HG03159 (cell line): ENCODE measurements at regions not wholly inside any gene's neighbourhood (a gene's known extent, or its start where the extent isn't known, plus 50 kb on each side); places are given as distances from the start of the nearest gene placed in this dataset.

Experiments
- ATAC-seq: cut with Tn5 transposase; IDR thresholded peaks from one replicate; pipeline ENCODE4 v1.9.1; 2021; ENCODE audit warnings: mild to moderate bottlenecking, moderate library complexity; ENCODE audit not compliant: unreplicated experiment

DNA sequence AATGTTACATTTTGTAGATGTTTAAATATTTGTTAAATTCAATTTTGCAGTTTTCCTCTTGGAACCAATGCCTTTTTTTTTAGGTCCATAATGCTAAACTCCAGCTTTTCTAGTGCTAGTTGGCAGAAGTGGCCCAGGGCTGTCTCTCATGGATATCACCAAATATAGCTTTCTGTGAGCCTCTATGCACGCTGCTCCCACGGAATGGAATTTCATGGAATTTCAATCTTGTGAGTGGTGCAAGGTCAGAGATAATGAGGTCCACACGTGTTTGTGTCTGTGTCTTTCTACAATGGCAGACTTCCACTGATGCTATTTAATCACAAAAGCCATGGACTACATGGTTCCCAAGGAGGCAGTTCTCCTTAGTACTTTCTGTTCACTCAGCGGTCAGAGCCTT lies 191.5 kb upstream of the PARD3B start:
- no peak for ATAC-seq

DNA sequence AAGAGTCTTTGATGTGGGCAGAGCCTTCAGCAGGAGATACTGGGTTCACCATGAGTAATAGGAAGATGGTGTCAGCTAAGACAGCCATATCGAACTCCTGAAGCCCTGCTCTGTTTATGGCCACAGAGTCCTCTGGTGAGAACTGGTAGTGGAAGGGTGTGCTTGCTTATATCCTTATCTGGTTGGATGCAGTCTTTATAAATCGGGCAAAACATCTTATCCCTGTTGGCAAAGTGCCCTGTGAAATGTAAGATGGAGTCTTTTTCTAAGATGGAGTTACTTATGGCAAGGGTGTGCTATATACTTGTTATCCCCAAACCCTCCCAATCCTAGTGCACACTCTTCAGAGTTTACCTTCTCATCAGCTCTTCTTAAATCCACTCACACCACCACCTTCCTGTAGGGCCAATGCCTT lies 190.8 kb upstream of the PARD3B start:
- ATAC-seq = no peak

DNA sequence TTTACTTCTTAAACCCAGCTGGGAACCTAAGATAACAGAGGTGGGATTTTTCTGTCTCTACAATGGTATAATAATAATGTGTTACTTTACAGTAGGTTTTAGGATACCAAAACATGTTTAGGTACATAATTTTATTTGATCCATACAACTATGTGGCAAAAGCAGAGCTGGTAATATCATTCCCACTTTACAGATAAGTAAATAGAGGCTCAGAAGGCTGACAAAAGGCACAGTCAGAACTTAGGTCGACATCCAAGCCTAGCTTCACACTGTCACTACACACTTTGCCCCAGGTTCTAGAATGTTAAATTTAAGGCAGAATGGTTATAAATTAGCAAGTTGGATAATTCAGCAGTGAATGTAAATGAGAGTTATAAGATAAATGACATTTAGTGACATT lies 189.6 kb upstream of the PARD3B start:
- no peak for ATAC-seq

DNA sequence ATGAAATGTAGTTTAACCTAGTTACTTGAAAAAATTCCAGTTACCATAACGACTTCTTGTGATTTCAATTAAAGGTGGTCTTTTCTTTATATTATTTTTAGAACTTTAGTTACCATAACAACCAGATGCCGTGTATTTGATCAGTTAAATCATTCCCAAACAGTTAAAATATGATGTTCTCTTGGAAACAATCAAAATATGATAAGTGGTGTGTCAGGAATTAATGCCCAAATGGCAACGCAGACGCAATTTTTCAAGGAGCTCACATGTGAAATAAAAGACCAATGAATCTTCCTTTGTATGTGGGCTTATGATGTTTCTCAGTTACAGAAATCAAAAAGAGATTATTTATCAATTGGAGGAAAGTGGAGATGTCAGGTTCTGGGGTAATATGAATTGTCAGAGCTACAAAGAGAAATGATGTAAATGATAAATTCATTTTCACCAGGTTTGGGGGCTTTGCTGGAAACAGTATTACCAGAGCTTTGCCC lies 189.1 kb upstream of the PARD3B start:
- ATAC-seq = no peak

DNA sequence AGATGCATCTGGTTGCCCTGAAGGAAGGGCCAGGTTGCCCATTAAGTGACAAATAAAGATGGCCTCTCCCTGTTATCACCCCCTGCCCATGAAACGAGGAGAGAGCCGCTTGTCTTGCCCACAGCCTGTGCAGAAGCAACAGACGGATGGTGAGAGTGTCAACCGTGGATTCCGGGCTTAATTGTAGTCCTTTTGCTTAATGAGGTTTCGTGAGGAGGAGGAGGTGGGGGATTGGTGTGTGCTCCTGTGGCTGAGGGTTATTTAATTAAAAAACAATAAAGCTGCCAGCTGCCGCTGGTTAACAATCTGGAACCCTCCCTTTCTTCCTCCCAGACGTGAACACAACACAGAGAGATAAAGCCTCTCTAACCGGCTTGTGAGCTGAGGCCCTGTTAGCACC lies 188.0 kb upstream of the PARD3B start:
- ATAC-seq = no peak

DNA sequence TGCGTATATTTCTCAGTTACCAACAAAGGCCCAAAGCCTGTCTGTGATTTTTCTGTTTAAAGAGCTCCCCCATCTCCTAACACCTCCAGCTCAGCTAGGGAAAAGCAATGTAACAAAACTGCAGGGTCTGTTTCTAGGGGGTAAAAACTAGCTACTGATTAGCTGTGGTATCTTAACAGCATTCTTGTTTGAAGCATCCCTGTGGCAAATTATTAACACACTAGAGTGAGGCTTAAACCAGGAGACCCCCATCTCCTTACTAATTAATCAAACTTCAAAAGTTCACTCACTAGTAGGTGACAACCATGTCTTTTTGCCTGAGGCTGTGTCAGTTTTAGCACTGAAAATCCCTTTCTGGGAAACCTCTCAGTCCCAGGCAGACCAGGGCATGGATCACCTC lies 186.2 kb upstream of the PARD3B start:
- ATAC-seq = no peak

DNA sequence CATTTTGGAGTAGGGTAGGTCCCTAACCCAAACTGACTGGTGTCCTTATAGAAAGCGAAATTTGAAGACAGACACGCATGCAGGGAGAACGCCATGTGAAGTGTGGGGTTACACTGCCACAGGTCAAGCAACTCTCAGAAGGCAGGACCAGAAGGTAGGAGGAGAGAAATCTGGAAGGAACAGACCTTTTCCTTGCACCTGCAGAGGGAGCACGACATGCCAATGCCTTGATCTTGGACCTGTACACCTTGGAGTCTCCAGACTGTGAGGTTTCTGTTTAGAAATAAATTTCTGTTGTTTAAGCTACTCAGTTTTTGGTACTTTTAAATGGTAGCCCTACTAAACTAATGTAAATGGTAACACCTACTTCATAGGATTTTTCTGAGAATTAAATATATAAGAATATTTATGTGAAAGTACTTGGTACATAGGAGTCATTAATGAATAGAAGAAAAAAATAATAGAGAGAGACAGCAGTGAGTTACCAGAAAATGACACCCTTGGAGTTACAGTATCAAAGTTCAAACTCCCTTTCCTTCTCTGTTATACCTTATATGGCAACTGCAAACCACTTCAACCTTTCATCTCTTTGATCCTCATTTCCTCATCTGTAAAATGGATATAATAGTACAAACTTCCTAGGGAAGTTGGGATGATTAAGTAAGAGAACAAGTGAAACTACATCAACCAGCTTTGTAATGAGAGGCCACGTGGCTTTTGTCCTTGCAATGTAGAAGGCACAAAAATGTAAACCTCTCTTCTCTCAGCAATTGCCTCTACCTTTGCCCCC lies 184.9 kb upstream of the PARD3B start:
- no peak for ATAC-seq

DNA sequence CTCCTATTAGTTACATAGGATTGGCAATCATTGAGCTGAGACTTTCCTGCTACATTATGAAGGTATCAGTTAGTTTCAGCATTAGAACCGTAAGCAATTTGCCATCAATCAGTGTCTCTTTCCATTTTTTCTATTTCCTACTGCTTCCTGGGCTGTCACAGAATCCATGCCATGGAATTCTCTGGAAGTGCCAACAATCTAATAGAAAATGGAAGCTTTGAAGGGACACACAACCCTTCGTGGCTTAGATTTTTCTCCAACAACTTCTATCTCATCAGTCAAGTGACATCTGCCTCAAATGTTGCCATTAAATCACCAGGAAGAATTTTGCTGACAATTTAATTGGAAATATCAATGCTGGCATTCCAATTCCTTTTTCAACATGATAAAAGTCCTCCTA lies 183.5 kb upstream of the PARD3B start:
- ATAC-seq = no peak

DNA sequence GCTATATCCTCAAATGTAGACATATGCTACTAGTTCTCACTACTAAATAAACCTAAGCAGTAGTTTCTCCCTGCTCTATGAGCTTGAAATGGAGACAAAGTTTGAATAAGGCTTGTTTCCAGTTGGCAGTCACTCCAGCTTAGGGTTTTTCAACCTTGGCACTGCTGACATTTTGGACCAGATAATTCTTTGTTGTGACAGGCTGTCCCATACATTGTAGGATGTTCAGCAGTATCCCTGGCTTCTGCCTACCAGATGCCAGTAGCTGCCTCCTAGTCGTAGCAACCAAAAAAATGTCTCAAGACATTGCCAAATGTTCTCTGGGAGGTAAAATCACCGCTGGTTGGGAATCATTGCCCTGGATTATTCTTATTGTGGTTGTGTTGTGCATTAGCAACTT lies 182.7 kb upstream of the PARD3B start:
- ATAC-seq = no peak

DNA sequence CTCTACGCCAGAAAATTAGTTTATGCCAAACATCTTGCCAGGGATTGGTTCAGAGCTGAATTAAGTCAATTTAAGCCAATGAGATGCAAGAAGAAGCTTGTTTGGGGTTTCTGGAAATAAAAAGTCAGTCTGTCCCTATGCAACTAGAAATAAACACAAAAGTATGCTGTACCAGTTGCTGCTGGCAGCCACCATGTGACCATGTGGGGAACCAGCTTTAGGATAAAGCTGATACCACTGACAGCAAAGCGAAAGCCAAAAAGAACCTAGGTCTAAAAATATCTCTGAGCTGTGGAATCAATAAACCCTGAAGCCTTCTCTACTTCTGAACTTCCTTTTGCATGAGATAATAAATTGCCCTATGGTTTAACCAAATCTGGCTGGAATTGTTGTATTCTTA lies 181.8 kb upstream of the PARD3B start:
- ATAC-seq = no peak

DNA sequence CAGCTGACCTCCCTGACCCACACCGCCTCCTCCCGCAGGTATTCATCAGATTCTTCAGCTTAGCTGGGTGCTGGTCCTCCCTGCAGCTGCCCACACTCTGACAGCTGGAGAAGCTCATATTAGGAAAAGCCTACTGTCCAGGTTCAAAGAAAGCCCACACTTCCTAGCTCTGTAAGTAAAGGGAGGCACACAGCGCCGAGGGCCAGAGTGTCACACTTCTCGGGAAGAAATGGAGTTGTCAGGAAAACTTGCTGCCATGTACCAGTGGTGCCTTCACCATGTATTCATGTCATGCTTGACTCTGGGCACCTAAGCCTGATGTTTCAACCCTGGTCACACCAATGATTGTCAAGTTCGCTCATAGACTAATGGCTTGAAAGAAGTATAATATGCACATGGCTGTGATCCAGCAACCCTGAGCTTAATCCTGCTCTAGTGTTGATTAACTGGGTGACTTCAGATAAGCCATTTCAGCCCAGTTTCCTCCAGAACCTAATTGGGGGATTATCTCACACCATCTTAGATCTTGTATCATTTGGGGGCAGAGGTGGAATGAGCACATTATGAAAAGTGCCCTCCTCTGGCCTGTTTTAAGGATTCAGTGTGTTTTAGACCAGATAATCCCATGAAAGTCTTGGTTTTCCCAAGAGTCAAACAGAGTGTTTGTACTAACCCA lies 180.3 kb upstream of the PARD3B start:
- ATAC-seq = no peak

DNA sequence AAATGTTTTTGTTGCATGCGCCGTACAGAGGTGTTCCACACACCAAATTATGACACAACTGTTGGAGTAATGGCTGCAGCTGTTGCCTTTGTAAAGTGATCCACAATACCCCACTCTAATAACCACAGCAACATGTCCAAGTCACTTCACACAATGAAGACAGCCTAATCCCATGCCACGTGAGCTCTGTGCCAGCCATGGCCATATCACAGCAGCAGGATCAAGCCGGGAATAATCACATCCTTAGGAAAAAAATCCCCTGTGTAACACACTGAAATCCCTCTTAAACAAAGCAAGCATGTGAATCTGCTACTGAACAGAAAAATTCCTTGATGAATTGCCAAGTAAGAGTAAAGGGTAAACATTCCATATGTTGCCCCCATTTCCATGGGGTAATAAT lies 179.5 kb upstream of the PARD3B start:
- ATAC-seq = no peak

DNA sequence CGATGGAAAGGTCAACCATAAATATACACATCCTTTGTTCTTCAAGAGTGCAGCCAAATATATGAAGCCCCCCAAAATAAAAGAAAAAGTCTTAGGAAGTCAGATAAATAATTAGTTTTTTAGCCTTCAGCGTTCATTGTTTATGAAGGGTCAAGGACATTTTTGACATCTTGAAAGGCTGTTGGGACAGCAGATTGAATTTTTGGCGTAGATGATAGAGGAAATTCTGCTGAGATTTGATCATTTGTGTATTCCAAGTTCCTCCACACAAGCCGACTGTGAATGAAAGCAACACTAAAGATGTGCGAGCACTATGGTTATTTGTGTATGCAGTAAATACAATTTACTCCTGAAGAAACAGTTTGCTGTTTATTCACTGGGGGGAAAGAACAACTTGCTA lies 177.8 kb upstream of the PARD3B start:
- ATAC-seq = no peak

DNA sequence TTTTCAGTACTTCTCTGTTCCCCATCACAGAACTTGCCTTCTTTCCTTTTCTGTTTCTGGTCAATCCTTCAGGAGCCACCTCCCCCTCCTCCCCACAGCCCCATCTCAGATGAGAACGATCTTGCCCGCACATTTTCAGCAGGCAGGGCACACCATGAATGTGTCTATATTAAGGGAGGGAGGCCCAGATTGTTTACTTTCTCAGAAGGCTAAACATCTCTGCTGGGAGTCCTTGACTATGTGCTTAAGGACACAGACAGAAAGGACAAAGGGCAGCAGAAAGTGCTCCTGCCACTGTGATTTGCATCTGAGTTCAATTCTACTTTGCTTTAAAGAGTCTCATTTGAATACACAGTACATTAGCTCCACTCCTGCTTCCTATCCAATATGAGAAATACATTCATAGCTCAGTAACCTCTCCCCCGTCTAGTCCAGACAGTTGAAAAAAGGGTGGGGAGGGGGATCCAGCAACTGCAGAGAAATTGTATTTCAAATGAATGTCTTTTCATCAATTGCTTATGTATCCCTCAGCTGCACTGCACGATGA lies 175.0 kb upstream of the PARD3B start:
- ATAC-seq = no peak

DNA sequence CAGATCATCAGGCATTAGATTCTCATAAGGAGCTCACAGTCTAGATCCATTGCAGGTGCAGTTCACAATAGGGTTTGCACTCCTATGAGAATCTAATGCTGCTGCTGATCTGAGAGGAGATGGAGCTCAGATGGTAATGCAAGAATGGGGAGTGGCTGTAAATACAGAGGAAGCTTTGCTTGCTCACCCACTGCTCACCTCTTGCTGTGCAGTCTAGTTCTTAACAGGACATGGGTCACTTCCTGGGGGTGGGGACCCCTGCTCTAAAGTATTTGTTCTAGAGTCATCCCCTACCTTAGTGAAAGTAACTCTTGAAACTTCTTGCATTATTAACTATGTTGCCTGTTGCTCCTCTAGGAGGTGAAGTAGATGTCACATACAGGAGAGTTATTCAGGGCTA lies 171.3 kb upstream of the PARD3B start:
- ATAC-seq = no peak

DNA sequence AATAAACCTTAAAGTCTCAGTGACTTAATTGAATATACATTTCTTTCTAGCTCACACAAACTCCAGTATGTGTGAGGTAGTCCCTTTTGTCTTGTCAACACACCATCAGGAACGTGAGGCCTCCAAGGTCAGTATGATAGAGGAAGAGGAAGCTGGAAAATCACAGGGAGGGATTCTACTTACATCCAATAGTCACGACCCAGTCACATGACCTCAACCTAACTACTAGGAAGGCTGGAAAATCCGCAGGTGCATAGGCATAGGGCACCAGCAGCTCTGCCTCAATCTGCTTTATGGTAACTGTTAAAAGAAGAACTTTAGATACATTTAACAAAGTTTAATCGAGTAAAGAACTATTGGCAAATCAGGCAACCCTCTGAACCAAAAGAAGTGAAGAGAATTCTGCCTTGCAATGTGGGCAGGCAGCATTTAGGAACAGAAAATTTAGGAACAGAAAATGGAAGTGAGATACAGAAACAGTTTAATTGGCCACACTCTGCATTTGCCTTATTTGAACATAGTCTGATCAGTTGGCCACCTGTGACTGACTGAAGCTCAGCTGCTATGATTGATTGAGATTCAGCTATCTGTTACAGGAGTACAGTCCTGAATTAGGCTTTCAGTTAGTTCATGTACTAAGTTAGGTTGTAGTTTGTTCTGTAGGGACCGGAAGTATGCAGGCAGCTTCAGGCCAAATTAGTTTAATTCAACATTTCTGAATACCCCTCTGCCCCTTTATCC lies 165.0 kb upstream of the PARD3B start:
- ATAC-seq = no peak

DNA sequence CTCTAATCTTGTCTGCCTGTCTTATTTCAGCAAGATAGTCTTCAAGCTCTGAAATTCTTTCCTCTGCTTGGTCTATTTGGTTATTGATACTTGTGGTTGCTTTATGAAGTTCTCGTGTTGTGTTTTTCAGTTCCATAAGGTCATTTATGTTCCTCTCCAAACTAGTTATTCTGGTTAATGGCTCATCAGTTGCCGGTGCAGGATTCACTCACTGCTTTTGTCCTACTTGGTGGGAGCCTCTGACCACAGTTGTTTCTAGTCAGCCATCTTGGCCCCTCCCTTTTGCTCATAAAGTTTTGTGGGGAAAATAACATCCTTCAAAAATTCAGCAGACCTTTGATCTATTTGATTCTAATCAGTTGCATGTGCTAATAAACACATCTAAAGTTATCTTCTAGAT lies 158.6 kb upstream of the PARD3B start:
- no peak for ATAC-seq

DNA sequence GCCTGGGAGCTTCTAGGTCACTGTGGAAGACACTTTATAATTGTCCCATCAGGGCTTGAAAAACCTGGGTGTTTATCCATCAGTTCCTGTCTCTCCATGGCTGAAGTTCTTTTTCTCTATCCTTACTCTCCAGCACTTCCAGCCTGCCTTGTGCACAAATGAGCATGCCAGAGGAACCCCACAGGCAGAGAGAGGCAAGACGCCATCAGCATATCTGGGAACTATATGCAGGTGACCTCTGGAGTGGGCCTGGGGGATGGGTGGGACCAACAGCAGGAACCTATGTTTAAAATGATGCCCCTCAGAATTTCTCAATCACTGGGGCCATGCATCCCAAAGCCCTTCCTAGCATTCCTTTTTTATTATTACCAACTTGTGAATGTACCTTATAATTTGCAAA lies 156.2 kb upstream of the PARD3B start:
- no peak for ATAC-seq

DNA sequence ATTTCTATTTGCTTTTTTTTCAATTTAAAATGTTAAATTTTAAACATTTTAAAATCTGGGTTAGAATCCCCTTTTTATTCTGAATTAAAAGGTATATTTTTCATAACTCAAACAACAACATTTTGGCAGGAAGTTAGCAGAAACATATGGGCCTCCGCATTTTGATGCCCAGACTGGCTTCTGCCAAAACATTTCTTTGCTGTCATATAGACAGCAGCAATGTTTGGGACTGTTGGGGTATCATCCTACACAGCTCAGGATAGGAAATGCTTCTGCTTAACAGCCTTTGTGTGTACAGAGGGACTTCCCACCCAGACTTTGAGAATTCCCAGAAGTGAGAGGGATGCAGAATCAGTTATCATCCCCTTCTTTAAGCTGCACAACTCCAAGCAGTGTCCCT lies 155.4 kb upstream of the PARD3B start:
- no peak for ATAC-seq

DNA sequence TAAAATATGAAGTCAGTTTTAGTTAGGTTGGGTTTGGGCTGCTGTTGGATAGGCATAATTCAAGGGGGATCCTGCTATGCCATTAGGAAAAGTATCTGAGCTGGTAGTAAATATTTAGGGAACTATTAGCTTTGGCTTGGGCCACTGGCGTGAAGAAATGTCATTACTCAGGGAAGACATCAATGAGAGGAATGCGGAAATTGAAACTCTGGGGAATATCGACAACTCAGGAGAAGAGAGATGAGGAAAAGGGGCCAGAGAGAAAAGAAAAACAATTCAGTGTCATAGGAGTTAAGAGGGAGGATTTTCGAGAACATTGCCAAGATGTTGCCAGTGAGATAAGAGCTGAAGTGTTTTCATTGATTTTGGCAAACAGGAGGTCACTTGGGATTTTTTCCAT lies 149.7 kb upstream of the PARD3B start:
- ATAC-seq = no peak

DNA sequence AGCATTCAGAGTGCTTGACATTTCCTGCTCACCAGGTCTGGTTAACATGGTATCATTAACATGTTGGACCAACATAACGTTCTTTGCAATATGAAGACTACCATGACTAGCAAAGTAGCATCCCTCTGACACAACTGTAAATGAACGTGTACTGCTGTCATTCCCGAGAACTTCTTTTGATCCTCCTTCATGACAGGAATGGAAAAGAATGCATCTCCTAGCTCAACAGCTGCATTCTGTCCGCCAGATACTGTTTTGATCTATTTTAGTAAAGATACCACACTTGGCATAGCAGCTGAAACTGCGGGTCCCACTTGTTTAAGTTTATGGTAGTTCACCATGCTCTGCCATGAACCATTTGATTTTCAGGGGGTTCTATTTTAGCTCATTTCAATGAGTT lies 144.2 kb upstream of the PARD3B start:
- ATAC-seq = no peak
